NCI-H774 (cell line): ENCODE measurements at regions not wholly inside any gene's neighbourhood (a gene's known extent, or its start where the extent isn't known, plus 50 kb on each side); places are given as distances from the start of the nearest gene placed in this dataset.

Experiments used
- DNase-seq: peaks from one replicate; lab custom pipeline; 2025; lab: John Stamatoyannopoulos, UW

DNA sequence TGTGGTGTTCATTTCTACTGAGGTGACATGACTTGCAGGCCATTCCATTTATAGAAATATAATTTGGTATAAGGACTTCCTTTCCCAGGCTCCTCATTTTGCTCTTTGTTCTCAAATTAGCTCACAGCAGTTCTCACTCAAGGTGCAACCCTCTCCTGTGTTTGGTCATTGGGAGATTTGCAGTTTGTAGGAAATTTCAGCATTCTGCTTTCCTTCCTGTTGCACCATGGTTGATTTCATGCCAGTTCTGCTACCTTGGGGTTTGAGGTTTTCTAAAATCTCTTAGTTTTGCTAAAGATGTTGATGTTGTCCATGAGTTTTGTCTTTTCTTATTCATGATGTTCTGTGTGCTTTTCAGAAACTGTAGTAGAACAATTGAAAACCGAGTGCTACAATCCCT lies 65.7 kb upstream of the PROK2 start:
- no peak for DNase-seq

DNA sequence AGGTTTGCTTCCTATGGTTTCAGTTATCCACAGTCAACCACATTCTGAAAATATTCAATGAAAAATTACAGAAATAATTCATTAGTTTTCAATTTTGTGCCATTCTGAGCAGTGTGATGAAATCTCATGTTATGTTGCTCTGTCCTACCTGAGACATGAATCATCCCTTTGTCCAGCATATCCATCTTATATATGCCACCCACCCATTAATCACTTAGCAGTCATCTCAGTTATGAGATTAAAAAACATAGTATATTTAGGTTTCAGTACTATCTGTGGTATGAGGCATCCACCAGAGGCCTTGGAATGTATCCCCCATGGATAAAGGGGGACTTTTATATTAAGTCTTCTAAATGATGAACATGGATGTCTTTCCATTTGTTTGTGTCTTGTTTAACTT lies 64.7 kb upstream of the PROK2 start:
- no peak for DNase-seq

DNA sequence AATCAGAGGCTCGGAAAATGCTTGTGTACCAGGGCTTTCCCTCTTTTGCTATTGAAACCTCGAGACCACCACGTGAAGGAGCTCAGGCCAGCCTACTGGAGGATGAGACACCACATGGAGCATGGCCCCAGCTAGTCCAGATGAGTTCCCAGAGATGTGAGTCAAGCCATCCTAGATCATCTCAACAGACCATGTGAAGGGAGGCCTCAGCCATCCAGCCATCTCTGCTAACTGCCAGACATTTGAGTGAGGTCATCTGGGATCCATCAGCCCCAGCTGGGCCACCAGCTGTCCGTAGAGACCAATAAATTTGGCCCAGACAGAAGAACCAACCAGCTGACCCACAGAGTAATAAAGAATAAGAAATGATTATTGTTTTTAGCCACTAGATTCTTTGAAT lies 62.8 kb upstream of the PROK2 start:
- DNase-seq: no peak

DNA sequence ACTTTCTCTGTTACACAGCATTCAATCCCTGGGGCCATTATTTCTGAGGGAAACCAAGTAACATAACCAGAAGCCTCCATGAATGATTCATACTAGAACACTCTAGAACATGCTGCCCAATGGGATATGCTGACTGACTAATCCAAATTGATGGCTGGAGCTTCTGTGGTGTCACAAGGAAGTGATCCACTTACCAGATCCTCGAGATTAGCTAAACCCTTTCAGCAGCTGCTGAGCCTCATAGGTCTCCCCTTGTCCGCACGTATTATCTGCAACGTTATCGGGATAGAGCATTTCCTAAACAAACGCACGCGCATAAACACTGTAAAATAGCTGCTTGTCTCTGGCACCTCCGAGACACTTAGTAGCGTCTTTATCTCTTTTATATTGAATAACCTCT lies 61.2 kb upstream of the PROK2 start:
- DNase-seq: no peak

- DNase-seq: no peak
These were observed 58.1 kb upstream of the PROK2 start for GRCh38 chr3:71843071-71843470.

DNA sequence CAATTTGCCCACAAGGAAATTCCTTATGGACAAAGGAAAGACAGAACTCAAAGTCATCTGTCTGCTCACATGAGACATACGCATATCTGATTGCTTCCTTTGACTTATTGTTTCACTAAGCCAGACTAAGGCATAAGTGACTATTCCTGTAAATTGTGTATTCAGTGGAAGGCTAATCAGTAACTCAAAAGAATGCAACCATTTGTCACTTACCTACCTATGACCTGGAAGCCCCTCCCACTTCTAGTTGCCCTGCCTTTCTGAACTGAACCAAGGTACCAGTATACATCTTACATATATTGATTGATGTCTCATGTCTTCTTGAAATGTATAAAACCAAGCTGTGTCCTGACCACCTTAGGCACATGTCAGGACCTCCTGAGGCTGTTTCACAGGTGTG lies 53.5 kb upstream of the PROK2 start:
- no peak for DNase-seq
